ENCODE measurements at regions not wholly inside any gene's neighbourhood (a gene's known extent, or its start where the extent isn't known, plus 50 kb on each side); places are given as distances from the start of the nearest gene placed in this dataset.

DNA sequence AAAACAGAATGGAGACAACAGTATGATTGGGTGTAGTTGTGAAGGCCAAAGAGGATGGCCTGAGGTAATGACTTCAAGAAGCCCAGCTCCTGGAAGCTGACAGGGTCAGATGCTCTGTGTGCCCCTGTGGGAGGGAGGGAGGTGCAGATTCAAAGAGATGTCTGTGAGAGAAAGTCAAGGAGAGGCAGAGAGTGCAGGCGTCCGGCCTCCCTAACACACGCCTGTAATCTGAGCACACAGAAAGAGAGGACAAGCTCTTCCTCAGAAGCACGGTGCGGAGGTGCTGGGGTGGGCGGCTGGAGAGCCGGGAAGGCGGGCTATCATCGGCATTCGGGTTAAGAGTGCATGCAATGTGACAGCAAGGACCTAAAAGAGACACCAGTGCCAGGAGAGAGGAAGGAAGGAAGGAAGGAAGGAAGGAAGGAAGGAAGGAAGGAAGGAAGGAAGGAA is 238.2 kb upstream of the HES1 start:
- H3K9me3 ChIP-seq: peaks cover 0 to 6% (median 0%) of the 10 kb centered on the region in 4 donors
- no peaks in the 10 kb centered on the region for H3K27me3 ChIP-seq
- intact Hi-C loops (cut with DNase I): no loop called here
- no peak for DNase-seq (ENCODE audit: extremely low spot score)
- H3K36me3 ChIP-seq: no peaks in the 10 kb centered on the region
- WGBS: 85% methylated on average over 10 of the region's 10 CpGs
- H3K27ac ChIP-seq (replicated peaks in 1 of 4): peak overlapping the region in 2 of 4 donors; percentile 22 to 53
- no peak overlapping the region for H3K4me3 ChIP-seq
- no peak for TF ChIP-seq POLR2A (IDR thresholded peaks at IDR 0.05; ENCODE audit: low read depth)
- TF ChIP-seq EP300 (IDR thresholded peaks at IDR 0.05): no peak
- TF ChIP-seq POLR2AphosphoS5 (IDR thresholded peaks at IDR 0.05): no peak
- TF ChIP-seq, protein P1, sequence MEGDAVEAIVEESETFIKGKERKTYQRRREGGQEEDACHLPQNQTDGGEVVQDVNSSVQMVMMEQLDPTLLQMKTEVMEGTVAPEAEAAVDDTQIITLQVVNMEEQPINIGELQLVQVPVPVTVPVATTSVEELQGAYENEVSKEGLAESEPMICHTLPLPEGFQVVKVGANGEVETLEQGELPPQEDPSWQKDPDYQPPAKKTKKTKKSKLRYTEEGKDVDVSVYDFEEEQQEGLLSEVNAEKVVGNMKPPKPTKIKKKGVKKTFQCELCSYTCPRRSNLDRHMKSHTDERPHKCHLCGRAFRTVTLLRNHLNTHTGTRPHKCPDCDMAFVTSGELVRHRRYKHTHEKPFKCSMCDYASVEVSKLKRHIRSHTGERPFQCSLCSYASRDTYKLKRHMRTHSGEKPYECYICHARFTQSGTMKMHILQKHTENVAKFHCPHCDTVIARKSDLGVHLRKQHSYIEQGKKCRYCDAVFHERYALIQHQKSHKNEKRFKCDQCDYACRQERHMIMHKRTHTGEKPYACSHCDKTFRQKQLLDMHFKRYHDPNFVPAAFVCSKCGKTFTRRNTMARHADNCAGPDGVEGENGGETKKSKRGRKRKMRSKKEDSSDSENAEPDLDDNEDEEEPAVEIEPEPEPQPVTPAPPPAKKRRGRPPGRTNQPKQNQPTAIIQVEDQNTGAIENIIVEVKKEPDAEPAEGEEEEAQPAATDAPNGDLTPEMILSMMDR (IDR thresholded peaks at IDR 0.05): no peak
- H3K4me1 ChIP-seq: peaks cover 0 to 11% (median 9%) of the 10 kb centered on the region in 4 donors

DNA sequence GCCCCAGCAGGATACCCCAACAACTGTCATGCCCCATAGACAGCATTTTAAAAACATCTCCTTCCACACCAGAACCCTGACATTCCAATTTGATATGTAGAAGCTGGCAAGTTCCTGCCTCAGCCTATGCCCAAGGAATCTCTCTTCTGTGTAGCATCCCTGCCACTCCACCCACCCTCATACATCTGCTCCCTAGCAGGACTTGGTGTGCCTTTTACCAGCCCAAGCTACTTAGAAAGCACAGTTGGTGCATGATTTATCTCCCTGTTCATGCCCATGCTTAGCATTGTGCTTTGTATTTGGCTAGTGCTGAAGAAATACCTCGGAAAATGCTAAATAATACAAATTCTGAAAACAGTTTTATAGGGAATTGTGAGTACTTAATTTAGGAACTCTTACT is 236.9 kb upstream of the HES1 start:
- H3K4me3 ChIP-seq: no peak overlapping the region
- TF ChIP-seq POLR2AphosphoS5 (IDR thresholded peaks at IDR 0.05) (no peak), EP300 (IDR thresholded peaks at IDR 0.05) (no peak), POLR2A (IDR thresholded peaks at IDR 0.05; ENCODE audit: low read depth) (no peak)
- TF ChIP-seq, protein P1 (IDR thresholded peaks at IDR 0.05): no peak
- no peaks in the 10 kb centered on the region for H3K27me3 ChIP-seq
- DNase-seq (ENCODE audit: extremely low spot score): no peak
- H3K36me3 ChIP-seq: no peaks in the 10 kb centered on the region
- intact Hi-C loops (cut with DNase I): no loop called here
- H3K4me1 ChIP-seq: peaks cover 0 to 10% (median 8%) of the 10 kb centered on the region in 4 donors
- H3K27ac ChIP-seq (replicated peaks in 1 of 4): no peak overlapping the region
- WGBS: 75% methylated on average over 1 of the region's 1 CpG
- H3K9me3 ChIP-seq: peaks cover 0 to 6% (median 0%) of the 10 kb centered on the region in 4 donors

DNA sequence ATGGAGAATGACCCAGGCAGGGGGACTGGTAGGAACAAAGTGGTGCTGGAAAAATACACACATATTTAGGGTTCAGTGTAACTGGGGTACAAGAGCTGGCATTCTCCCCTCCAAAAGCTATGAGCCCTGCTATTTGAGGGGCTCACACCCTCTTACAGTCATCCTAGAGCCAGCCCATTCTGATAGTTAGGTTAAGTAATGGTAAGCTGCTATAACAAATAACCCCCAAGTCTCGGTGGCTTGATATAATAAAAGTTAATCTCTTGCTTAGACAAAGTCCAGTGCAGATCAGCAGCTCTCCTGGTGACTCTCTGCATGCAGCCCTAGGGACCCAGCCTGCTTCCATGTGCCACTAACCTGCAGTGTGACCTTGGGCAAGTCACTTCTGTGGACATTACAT is 234.9 kb upstream of the HES1 start:
- Histone ChIP-seq H3K36me3 (no peaks in the 10 kb centered on the region), H3K9me3 (peaks cover 0 to 6% (median 0%) of the 10 kb centered on the region in 4 donors), H3K27me3 (no peaks in the 10 kb centered on the region), H3K4me1 (peaks cover 0 to 4% (median 0%) of the 10 kb centered on the region in 4 donors), H3K4me3 (no peak overlapping the region), H3K27ac (replicated peaks in 1 of 4) (no peak overlapping the region)
- 87% methylated on average over 1 of the region's 1 CpG for WGBS
- TF ChIP-seq EP300 (IDR thresholded peaks at IDR 0.05): no peak
- TF ChIP-seq, protein P1 (IDR thresholded peaks at IDR 0.05): no peak
- TF ChIP-seq POLR2A (IDR thresholded peaks at IDR 0.05; ENCODE audit: low read depth): no peak
- no peak for TF ChIP-seq POLR2AphosphoS5 (IDR thresholded peaks at IDR 0.05)
- DNase-seq (ENCODE audit: extremely low spot score): no peak
- intact Hi-C loops (cut with DNase I): no loop called here

DNA sequence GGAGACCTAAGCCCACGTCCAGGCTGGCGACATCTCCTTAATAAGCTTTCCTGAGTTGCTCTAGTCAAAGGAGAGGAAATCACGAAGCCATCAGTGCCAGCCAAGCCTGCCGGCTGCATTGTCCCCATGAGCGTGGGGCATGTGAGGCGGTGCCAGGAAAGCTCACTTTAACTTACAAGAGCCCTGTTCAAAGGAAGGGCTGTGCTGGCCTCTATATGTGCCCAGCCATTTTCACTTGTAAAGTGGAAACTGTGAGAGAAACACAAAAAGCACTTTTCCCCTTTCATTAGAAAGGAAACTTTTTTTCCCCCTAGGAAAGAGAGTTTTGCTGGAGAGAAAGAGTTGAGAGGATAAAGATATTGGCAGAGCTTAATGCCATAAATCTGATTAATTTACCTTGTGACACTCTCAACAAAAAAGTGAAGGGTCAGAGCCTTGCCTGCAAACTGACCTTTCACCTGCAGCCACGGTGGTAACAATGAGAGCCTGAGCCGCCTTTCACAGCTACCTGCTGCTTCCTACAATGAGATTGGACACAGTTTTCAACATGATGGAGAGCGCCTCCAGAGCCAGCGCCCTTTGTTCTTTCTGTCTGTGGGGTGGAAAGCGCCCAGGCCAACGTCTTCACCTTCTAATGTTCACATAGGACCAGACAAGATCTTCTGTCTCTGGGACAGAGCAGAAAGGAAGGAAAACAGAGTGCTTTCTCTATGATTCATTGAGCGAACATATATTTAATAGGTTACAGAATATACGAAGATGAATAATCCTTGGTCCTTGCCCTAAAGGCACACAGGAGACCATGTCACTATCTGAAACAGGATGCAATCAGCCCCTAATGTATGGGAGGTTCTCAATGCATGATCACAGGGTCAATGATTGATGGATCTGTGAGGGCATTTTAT is 233.1 kb upstream of the HES1 start:
- DNase-seq (ENCODE audit: extremely low spot score): no peak
- Histone ChIP-seq H3K27ac (replicated peaks in 1 of 4) (no peak overlapping the region), H3K4me1 (peaks cover 0 to 5% (median 0%) of the 10 kb centered on the region in 4 donors), H3K36me3 (no peaks in the 10 kb centered on the region), H3K27me3 (no peaks in the 10 kb centered on the region), H3K9me3 (peaks cover 0 to 8% (median 0%) of the 10 kb centered on the region in 4 donors), H3K4me3 (no peak overlapping the region)
- no peak for TF ChIP-seq EP300 (IDR thresholded peaks at IDR 0.05)
- no peak for TF ChIP-seq POLR2A (IDR thresholded peaks at IDR 0.05; ENCODE audit: low read depth)
- no peak for TF ChIP-seq POLR2AphosphoS5 (IDR thresholded peaks at IDR 0.05)
- TF ChIP-seq, protein P1 (IDR thresholded peaks at IDR 0.05): no peak
- WGBS: 92% methylated on average over 14 of the region's 14 CpGs
- intact Hi-C loops (cut with DNase I): no loop called here
